Breast epithelium (tissue), 3 donors: ENCODE measurements at regions not wholly inside any gene's neighbourhood (a gene's known extent, or its start where the extent isn't known, plus 50 kb on each side); places are given as distances from the start of the nearest gene placed in this dataset.

ENCODE experiments used
- CTCF ChIP-seq, 3 donors: fragments of 450-650 bp; IDR thresholded peaks; one replicate each; pipeline ENCODE4 v1.5.1; 2016 to 2017; ENCODE audit warnings: antibody characterized with exemption in 3 of 3, mild to moderate bottlenecking in 3 of 3, moderate library complexity in 3 of 3
- POLR2AphosphoS5 ChIP-seq, 3 donors: sonication (generic); formaldehyde crosslinking; IDR thresholded peaks; one replicate each; pipeline ENCODE4 v1.6.1; 2017; ENCODE audit warnings: antibody characterized with exemption in 3 of 3

GRCh38 chr11:59267736-59268475, 55.2 kb upstream of the MPEG1 start:
- no peak for TF ChIP-seq POLR2AphosphoS5 (IDR thresholded peaks at IDR 0.05)
- TF ChIP-seq CTCF (IDR thresholded peaks at IDR 0.05), result no peak
